WERI-Rb-1 (cell line): ENCODE measurements at regions not wholly inside any gene's neighbourhood (a gene's known extent, or its start where the extent isn't known, plus 50 kb on each side); places are given as distances from the start of the nearest gene placed in this dataset.

Source experiments
- DNase-seq: peaks from one replicate; pipeline ENCODE4 v3.0.0-alpha.2; 2020
- H3K27ac ChIP-seq: fragments of 250-450 bp; sonication (Bioruptor Pico); 2 replicates; pipeline ENCODE4 v1.5.1; 2020; ENCODE audit warnings: mild to moderate bottlenecking, moderate library complexity
- H3K27me3 ChIP-seq: fragments of 250-450 bp; sonication (Bioruptor Pico); 2 replicates; pipeline ENCODE4 v1.5.1; 2021; ENCODE audit warnings: mild to moderate bottlenecking, low read depth, moderate library complexity; ENCODE audit not compliant: insufficient read depth, severe bottlenecking
- H3K36me3 ChIP-seq: fragments of 250-450 bp; sonication (Bioruptor Pico); 2 replicates; pipeline ENCODE4 v1.5.1; 2020; ENCODE audit warnings: mild to moderate bottlenecking, moderate library complexity
- H3K4me3 ChIP-seq: 2 replicates; pipeline ENCODE4 v1.5.1; 2011; ENCODE audit warnings: low read depth, mild to moderate bottlenecking, control low read depth, low read length
- H3K9me3 ChIP-seq: fragments of 250-450 bp; sonication (Bioruptor Pico); 2 replicates; pipeline ENCODE4 v1.5.1; 2021; ENCODE audit warnings: mild to moderate bottlenecking, moderate library complexity; ENCODE audit not compliant: severe bottlenecking
- TF ChIP-seq, protein P1 (sequence below): IDR thresholded peaks from 2 replicates; pipeline ENCODE4 v1.5.1; 2011; ENCODE audit warnings: low read depth, mild to moderate bottlenecking, control low read depth, inconsistent platforms, low read length

DNA sequence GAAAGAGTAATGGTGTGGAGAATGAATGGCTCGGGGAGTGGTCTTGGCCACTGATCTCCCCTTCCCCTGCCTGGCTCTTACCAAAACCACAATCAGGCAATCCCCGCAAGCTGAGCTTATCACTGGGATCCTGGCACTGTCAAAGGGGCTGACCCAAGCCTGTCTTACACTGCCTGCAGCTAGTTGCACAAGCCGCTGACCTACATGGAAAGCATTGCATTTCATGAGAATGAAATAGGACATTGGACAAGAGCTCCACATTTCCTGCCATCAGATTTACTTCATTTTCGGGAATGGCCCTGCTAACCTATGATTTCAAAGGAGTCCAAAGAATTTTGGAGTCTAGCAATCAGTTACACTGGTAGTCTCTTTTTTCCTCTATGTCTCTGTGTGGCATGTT, 146.4 kb downstream of the PCTP start:
- Histone ChIP-seq H3K27me3 (peaks cover 30% of the 10 kb centered on the region), H3K36me3 (no peaks in the 10 kb centered on the region), H3K9me3 (peaks cover 2% of the 10 kb centered on the region), H3K27ac (no peak overlapping the region), H3K4me3 (no peak overlapping the region)
- TF ChIP-seq, protein P1, sequence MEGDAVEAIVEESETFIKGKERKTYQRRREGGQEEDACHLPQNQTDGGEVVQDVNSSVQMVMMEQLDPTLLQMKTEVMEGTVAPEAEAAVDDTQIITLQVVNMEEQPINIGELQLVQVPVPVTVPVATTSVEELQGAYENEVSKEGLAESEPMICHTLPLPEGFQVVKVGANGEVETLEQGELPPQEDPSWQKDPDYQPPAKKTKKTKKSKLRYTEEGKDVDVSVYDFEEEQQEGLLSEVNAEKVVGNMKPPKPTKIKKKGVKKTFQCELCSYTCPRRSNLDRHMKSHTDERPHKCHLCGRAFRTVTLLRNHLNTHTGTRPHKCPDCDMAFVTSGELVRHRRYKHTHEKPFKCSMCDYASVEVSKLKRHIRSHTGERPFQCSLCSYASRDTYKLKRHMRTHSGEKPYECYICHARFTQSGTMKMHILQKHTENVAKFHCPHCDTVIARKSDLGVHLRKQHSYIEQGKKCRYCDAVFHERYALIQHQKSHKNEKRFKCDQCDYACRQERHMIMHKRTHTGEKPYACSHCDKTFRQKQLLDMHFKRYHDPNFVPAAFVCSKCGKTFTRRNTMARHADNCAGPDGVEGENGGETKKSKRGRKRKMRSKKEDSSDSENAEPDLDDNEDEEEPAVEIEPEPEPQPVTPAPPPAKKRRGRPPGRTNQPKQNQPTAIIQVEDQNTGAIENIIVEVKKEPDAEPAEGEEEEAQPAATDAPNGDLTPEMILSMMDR, result no peak
- no peak for DNase-seq

DNA sequence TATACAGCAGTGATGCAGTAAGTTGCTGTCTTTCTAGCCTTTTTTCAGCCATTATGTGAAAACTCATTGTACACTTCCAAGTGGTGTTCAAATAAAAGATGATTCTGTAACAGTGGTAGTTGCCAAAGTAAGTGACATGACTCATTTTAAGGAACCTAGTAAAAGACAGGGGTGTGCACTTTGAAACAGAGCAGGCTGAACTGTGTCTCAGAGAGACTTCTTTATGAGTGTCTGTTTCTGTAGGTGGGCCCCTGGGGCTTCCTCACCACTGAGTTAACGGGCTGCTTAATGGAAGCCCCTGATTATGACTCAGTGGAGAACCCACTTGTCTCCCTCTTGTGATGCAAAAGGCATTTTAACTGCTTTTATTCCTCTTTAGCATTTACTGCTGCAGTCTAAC, 147.3 kb downstream of the PCTP start:
- no peak overlapping the region for H3K27ac ChIP-seq
- no peak overlapping the region for H3K4me3 ChIP-seq
- no peak for DNase-seq
- peaks cover 2% of the 10 kb centered on the region for H3K9me3 ChIP-seq
- H3K36me3 ChIP-seq, result no peaks in the 10 kb centered on the region
- TF ChIP-seq, protein P1, result no peak
- peaks cover 32% of the 10 kb centered on the region for H3K27me3 ChIP-seq

GRCh38 chr17:55900188-55900587, 149.3 kb downstream of the PCTP start:
- H3K4me3 ChIP-seq, result no peak overlapping the region
- DNase-seq, result no peak

GRCh38 chr17:55903028-55903690, 152.3 kb downstream of the PCTP start:
- no peak for DNase-seq
- Histone ChIP-seq H3K9me3 (no peaks in the 10 kb centered on the region), H3K36me3 (no peaks in the 10 kb centered on the region), H3K4me3 (no peak overlapping the region), H3K27ac (no peak overlapping the region), H3K27me3 (peaks cover 39% of the 10 kb centered on the region)
- TF ChIP-seq, protein P1, result no peak

More at GRCh38 chr17:55900188-55900587, 149.3 kb downstream of the PCTP start:
- H3K9me3 ChIP-seq, result peaks cover 2% of the 10 kb centered on the region
- no peak overlapping the region for H3K27ac ChIP-seq
- peaks cover 38% of the 10 kb centered on the region for H3K27me3 ChIP-seq
- no peaks in the 10 kb centered on the region for H3K36me3 ChIP-seq
- TF ChIP-seq, protein P1, result no peak

GRCh38 chr17:55909776-55910175, 158.9 kb downstream of the PCTP start:
- DNase-seq, result no peak
- Histone ChIP-seq H3K27me3 (peaks cover 49% of the 10 kb centered on the region), H3K27ac (no peak overlapping the region), H3K36me3 (no peaks in the 10 kb centered on the region), H3K4me3 (no peak overlapping the region), H3K9me3 (peaks cover 5% of the 10 kb centered on the region)
- TF ChIP-seq, protein P1, result no peak

DNA sequence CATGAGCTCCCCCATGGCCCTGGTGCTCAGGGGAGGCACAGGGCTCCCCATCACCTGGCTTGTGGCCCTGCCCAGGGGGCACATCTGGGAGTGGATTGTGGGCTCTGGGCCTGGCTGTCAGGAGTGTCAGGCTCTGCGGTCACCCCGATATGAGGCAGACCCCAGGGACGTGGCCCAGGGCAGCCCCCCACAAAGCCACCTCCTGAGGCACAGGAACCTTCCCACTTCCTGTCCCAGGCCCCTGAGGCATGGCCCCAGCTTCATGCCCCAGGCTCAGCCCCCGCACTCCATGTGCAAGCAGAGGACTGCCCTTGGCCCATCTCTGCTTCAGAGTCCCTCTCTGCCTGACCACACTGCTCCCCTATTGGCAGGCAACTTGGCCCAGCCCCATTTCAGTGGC, 160.3 kb downstream of the PCTP start:
- DNase-seq, result no peak
- H3K4me3 ChIP-seq, result no peak overlapping the region
- H3K27me3 ChIP-seq, result peaks cover 47% of the 10 kb centered on the region
- H3K27ac ChIP-seq, result no peak overlapping the region
- no peaks in the 10 kb centered on the region for H3K36me3 ChIP-seq
- TF ChIP-seq, protein P1, result no peak
- peaks cover 5% of the 10 kb centered on the region for H3K9me3 ChIP-seq
